ENCODE measurements at regions not wholly inside any gene's neighbourhood (a gene's known extent, or its start where the extent isn't known, plus 50 kb on each side); places are given as distances from the start of the nearest gene placed in this dataset.
"Not testable (repeated sequence)": the region's sequence is repeated elsewhere in the genome, so short reads cannot be mapped to it uniquely, and the experiment has no call there.

DNA sequence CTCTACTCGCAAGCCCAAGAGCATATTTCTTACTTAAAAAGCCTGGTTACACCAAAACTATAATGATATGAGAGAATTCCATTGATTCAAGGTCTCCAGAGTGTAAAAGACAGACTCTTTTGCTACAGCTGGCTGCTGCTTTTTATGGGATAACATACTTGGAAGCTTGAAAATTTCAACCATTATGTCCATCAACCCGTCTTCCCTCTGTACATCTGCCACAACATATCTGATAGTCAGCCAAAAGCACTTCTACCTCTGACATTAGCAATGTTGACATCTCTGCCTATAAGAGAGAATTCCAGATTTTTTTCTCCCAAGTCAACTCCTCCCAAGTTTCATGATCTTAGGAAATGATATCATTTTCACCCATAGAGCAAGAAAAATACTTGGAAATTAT lies 54.4 kb upstream of the IQCM start:
- DNase-seq, result no peak

DNA sequence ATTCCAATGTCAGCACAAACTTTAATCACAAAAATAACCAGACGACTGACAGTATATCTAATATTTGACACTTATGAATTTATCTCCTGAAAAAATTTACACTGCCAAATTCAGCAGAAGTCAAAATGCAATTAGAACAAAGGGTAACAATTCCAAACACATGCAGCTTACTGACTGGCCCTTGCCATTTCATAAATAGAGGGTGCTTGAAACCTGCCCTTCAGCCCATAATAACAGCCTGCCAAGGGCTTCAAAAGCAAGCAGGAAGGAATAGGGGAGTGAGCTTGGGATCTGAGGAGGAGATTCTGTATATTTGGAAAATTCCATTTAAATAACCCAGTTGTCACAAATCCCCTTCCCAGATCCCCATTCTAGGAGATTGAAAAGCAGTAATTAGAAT lies 66.1 kb upstream of the IQCM start:
- no peak for DNase-seq

DNA sequence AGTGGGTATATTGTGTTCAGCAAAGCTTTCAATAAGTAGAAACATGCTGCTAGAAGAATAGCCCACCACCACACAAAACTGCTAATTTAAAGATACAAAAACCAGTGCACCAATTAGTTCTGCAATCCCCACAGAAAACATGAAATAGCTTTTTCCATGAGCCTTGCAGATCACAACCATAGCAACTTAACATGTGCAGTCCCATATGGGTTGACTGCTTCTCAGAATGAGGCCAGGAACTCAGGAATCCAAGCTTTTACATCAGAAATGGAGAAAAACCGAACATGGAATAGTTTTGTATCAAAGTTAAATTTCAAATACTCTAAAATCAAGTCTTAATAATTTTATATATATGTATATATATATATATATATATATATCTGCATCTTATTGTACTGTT lies 66.6 kb upstream of the IQCM start:
- no peak for DNase-seq

GRCh38 chr4:149884046-149884445 lies 68.4 kb upstream of the IQCM start:
- DNase-seq, result no peak

- DNase-seq, result no peak
These were observed 69.0 kb upstream of the IQCM start for GRCh38 chr4:149884529-149885181.

GRCh38 chr4:149885896-149886295 lies 70.3 kb upstream of the IQCM start:
- no peak for DNase-seq

- no peak for DNase-seq
These were observed 71.3 kb upstream of the IQCM start for GRCh38 chr4:149886786-149887490.

GRCh38 chr4:149889991-149890390 lies 74.3 kb upstream of the IQCM start:
- no peak for DNase-seq

DNA sequence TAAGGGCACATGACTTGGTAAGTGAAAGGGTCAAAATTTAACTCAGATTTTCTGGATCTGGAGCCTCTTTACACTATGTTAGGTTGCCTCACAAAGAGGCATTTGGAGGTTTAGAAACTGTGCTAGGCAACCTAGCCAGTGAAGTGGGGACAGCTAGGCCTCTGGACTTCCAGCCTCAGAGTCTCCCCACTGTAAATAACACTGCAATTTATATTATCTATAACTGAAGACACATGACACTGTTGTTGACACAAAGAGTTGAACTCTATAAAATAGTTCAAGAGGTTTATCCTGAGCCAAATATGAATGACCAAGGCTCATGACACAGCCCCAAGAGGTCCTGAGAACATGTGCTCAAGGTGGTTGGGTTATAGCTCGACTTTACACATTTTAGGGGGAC lies 74.9 kb upstream of the IQCM start:
- no peak for DNase-seq

DNA sequence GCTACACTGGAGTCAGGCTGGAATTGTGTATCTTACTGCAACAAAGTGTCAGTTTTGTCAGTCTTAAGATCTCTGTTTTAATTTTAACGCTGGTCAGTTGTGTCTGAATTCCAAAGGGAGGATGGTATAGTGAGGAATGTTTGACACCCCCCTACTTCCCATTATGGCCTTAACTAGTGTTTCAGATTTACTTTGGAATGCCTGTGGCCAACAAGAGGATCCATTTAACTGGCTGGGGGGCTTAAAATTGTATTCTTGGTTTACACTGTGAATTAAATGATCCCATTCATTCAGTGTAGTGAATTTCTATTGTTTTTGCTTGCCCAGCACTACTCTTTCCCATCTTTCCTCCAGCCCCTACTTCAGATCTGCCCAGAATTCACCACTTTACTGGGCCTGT lies 75.8 kb upstream of the IQCM start:
- no peak for DNase-seq

DNA sequence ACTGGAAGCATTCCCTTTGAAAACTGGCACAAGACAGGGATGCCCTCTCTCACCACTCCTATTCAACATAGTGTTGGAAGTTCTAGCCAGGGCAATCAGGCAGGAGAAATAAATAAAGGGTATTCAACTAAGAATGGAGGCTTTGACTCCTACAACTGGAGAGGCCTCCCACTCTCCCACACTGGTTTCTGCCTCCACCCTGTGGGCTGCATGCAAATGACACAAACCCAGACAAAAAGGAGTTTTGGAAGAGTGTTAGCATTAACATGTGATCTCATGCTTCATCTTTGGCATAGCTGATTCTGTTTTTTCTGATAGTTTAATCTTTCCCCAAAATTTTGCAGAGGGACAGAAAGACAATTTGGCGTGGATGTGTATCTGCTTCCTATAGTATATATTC lies 80.8 kb upstream of the IQCM start:
- no peak for DNase-seq

DNA sequence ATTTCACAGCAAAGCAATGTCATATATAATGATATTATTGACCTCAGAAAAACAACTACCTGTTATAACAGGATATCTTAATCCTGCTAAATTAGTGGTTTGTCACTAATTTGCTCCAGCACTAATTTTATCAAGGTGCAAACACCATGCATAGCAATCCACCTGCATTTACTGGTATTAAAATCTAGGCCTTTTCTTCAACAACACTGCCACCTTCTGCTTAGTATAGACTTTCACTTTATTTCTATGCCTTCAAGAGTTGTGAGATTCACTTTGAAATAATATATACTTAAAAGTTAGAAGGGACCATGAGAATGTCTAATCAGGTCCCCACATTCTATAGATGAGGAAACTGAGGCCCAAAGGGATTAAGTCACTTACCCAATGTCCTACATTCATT lies 82.1 kb upstream of the IQCM start:
- peak; percentile 33 for DNase-seq

DNA sequence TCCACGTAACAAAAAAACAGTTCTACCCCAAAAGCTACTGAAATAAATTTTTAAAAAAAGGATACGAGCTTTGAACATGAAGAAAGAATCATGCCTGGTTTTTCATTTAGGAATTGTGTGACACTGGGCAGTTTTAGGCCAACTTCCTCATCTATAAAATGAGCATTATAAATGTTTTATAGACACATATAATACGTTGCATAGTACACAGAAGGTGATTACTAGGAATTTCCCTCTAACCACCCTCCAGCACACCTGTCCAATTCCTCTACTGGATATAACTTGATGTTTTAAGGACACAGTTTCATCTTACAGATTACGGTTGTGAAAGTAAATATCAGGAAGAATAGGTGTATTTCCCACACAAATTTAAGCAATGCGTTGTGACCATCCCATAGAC lies 85.5 kb upstream of the IQCM start:
- DNase-seq, result no peak

DNA sequence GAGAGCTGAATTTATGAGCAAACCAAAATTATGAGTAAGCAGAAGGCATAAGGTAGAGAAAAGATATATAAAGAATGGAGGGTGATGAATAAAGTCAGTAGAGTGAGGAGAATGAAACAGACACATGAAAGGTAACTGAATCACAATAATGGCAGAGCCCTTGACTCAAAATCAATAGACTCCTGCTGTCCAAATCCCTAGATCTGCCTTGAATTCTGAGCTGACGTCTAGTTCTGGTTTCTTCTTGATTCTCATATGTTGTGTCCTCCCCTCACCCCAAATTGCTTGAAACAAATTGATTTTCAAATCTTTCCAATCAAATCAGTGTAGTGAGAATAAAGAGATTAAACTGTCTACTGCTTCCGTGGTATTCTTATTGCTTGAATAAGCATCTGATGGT lies 86.6 kb upstream of the IQCM start:
- no peak for DNase-seq

DNA sequence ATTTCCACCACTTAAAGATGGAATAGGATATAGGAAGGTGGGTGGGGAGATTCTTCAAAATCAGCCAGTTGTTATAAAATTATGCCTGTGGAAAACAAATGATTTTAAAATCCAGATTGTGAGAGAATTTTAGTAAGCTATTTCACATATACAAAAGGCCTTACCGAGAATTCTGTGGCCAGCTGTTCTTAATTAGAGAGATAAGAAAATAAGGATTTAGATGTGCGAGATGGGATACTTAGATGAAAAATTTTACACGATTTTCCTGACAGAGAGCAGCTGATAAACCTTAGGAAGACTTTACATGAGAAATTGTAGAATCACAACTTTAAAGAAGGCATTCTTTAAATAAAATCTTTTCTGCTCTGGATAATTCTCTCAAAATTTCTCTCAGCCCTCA lies 94.5 kb upstream of the IQCM start:
- no peak for DNase-seq

GRCh38 chr4:149910604-149911350 lies 95.1 kb upstream of the IQCM start:
- no peak for DNase-seq

GRCh38 chr4:149911354-149911753 lies 95.7 kb upstream of the IQCM start:
- no peak for DNase-seq

DNA sequence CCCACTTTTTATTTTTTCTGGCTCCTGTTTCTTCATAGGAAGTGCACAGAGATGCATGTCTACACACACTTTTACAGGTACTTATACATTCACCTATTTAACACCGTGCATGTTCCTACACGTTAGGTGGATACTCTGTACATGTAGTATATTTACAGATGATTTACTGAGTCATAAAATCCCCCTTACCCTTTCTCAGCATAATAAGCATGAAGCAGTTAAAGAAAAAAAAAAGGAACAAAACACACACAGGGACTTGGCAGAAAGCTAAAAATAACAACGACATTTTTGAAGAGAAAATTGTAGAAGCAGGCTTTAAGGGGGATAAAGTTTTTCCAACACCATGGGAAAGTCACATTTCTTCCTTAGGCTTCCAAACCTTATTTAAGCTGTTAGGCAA lies 96.4 kb upstream of the IQCM start:
- DNase-seq, result peak; percentile 35

DNA sequence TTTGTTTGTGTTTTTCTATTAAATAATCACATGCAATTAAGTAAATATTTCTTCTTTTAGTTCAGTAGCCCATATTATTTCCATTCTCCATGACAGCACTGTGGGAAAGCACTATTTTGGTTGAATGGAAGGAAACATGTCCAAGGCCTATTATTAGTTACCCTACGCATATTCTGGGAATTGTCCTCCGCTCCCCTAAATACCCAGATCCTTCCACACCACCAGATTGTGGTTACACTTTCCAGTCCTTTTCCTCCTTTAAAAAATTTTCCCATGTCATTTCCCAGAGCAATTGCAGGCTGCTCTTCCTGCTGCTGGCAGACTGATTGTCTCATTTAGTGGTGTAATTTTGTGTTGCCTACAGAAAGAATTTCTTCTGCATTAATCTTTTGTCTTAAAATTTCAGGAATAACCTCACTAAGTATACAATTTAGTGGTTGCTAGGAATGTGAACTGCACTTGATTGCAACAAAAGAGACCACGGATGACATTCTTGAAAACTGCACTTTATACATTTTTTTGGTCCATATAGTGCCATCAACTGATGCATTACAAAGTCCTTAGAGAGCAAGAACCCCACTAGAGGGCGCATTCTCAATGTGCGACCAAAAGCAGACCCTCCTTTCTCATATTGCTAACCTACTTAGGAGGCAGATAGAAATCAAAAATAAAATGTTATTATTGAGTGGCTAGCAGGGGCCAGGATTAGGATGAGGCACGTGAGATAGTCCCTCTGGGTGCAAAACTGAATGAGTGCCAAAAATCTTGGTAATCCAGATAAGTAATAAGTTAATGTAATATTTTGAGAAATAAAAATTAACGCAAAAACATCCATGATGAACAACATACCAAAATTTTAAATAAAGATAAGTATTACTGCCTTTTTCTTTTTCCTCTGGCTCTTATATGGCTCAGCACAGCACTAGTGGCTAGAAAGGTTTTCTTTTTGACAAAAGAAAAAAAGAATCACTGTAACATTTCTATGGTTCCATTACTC lies 98.8 kb upstream of the IQCM start:
- DNase-seq, result no peak

GRCh38 chr4:149915735-149916134 lies 100.1 kb upstream of the IQCM start:
- DNase-seq, result not testable (repeated sequence)

DNA sequence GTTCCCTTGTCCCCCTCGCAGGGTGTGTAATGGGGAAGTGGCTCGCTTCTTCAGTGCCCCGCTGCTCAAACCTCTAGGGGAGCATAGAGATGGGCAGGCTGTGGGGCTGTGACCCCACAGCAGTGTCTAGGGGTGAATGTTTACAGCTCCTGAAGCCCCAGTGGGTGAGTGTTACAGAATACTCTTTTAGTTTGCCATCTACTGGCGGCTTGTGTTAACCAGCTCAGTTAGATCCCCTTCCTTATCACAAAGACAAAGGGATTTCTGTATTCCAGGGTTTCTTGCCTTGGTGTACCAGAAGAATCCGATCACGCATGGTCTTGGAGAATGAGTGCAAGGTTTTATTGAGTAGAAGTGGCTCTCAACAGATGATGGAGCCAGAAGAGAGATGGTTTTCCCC lies 108.1 kb upstream of the IQCM start:
- no peak for DNase-seq

- DNase-seq, result no peak
These were observed 111.9 kb upstream of the IQCM start for GRCh38 chr4:149927514-149927913.

- no peak for DNase-seq
These were observed 112.9 kb upstream of the IQCM start for GRCh38 chr4:149928507-149928906.

All from NCI-H526 treated with DMSO at 0.1 percent for 48 hours (cell line).